Stomach (tissue), 8 donors: ENCODE measurements at regions not wholly inside any gene's neighbourhood (a gene's known extent, or its start where the extent isn't known, plus 50 kb on each side); places are given as distances from the start of the nearest gene placed in this dataset.
A peak's percentile ranks its signal among the peaks of the same experiment; 100 is the strongest.
"Not testable (repeated sequence)": the region's sequence is repeated elsewhere in the genome, so short reads cannot be mapped to it uniquely, and the experiment has no call there.

Experiments used
- DNase-seq, 2 donors: peaks; one replicate each; pipeline versions ENCODE4 v3.0.0 to v3.0.0-alpha.2; 2013 to 2019
- H3K27ac ChIP-seq, 5 donors: fragments of 200-600 bp in 4 of 5; sonication (generic) in 4 of 5; one replicate each; pipeline ENCODE4 v1.5.1; 2013 to 2019; ENCODE audit warnings: mild to moderate bottlenecking in 1 of 5, moderate library complexity in 1 of 5
- H3K27me3 ChIP-seq, 3 donors: fragments of 200-600 bp; sonication (generic); one replicate each; pipeline ENCODE4 v1.5.1; 2017 to 2019; ENCODE audit warnings: mixed run types in 1 of 3
- H3K36me3 ChIP-seq, 4 donors: fragments of 200-600 bp; sonication (generic); 1 replicate in 3 of 4; 2 replicates in 1 of 4; pipeline ENCODE4 v1.5.1; 2016 to 2019
- H3K4me1 ChIP-seq, 4 donors: fragments of 200-600 bp; sonication (generic); one replicate each; pipeline ENCODE4 v1.5.1; 2016 to 2019
- H3K4me3 ChIP-seq, 4 donors: fragments of 200-600 bp; sonication (generic) in 3 of 4; one replicate each; pipeline ENCODE4 v1.5.1; 2016 to 2019; ENCODE audit warnings: mild to moderate bottlenecking in 1 of 4
- H3K9me3 ChIP-seq, 4 donors: fragments of 200-600 bp; sonication (generic); one replicate each; pipeline ENCODE4 v1.5.1; 2016 to 2019
- CTCF ChIP-seq, 7 experiments: fragments of 450-650 bp in 4 of 7; fragments of 200-600 bp in 3 of 7; sonication (generic) in 3 of 7; IDR thresholded peaks; one replicate each; pipeline ENCODE4 v1.5.1; 2016 to 2019; ENCODE audit warnings: antibody characterized with exemption in 7 of 7, control low read depth in 2 of 7, mild to moderate bottlenecking in 1 of 7
- EP300 ChIP-seq: sonication (generic); formaldehyde crosslinking; IDR thresholded peaks from one replicate; pipeline ENCODE4 v1.6.1; 2017; ENCODE audit warnings: antibody characterized with exemption
- POLR2A ChIP-seq, 4 donors: fragments of 450-650 bp; IDR thresholded peaks; one replicate each; pipeline ENCODE4 v1.6.1; 2016; ENCODE audit warnings: antibody characterized with exemption in 4 of 4, control low read depth in 2 of 4, mild to moderate bottlenecking in 1 of 4, moderate library complexity in 1 of 4
- POLR2AphosphoS5 ChIP-seq, 3 donors: sonication (generic); formaldehyde crosslinking; IDR thresholded peaks; one replicate each; pipeline ENCODE4 v1.6.1; 2016; ENCODE audit warnings: antibody characterized with exemption in 3 of 3
- WGBS, 5 donors: extraction: QIAGEN DNeasy Blood & Tissue Kit in 3 of 5; methylation state at CpG; one replicate each; pipeline versions ENCODE4 v1.1.5 to v1.1.7; 2013 to 2018; 5-methylcytosine and 5-hydroxymethylcytosine counted together
- intact Hi-C: fragments of 100-400 bp; cut with DNase I; formaldehyde crosslinking; loops from one replicate; pipeline ENCODE4 v1.15.1; 2023; ENCODE audit warnings: low total_unique reads
- donor health status: healthy with polysubstance abuse.
- donor health status: Bipolar disorder and iron deficiency.
- donor health status: healthy.

GRCh38 chr1:38727684-38728584 lies 131.6 kb downstream of the RRAGC start:
- H3K9me3 ChIP-seq = no peaks in the 10 kb centered on the region
- H3K27ac ChIP-seq = peak overlapping the region; percentile 73 to 88 (median 82)
- H3K4me3 ChIP-seq = peak overlapping the region; percentile 23 to 41 (median 32)
- H3K27me3 ChIP-seq = peaks cover 0 to 36% (median 0%) of the 10 kb centered on the region in 3 donors
- intact Hi-C loops = no loop called here
- peaks cover 19 to 48% (median 44%) of the 10 kb centered on the region in 4 donors for H3K4me1 ChIP-seq
- H3K36me3 ChIP-seq = peaks cover 0 to 3% (median 0%) of the 10 kb centered on the region in 4 donors
- peak; percentile 77 to 90 for DNase-seq
- no peak for TF ChIP-seq EP300
- peak in 2 of 3 donors; percentile 44 to 67 for TF ChIP-seq POLR2AphosphoS5 (IDR thresholded peaks at IDR 0.05)
- TF ChIP-seq POLR2A (IDR thresholded peaks at IDR 0.05) = no peak
- no peak for TF ChIP-seq CTCF (IDR thresholded peaks at IDR 0.05)
- WGBS, 5 donors = 2 to 8% (median 5%) methylated on average over 20 of the region's 20 CpGs

- H3K4me3 ChIP-seq, H3K36me3 ChIP-seq, H3K9me3 ChIP-seq, intact Hi-C loops: not testable (repeated sequence)
- peak in 2 of 3 donors; percentile 37 to 63 for TF ChIP-seq POLR2AphosphoS5 (IDR thresholded peaks at IDR 0.05)
- Histone ChIP-seq H3K27ac (peak overlapping the region in 4 of 5 donors; percentile 56 to 84 (median 80)), H3K4me1 (peaks cover 19 to 48% (median 44%) of the 10 kb centered on the region in 4 donors), H3K27me3 (peaks cover 0 to 29% (median 0%) of the 10 kb centered on the region in 3 donors)
- peak in 1 of 2 donors; percentile 50 for DNase-seq
- WGBS, 5 donors = 39 to 58% (median 55%) methylated on average over 8 of the region's 8 CpGs
Measured at GRCh38 chr1:38725321-38725961, 134.1 kb downstream of the RRAGC start.

- H3K27ac ChIP-seq = peak overlapping the region; percentile 48 to 84 (median 67)
- WGBS, 5 donors = 23 to 40% (median 32%) methylated on average over 7 of the region's 7 CpGs
- peaks cover 0 to 3% (median 0%) of the 10 kb centered on the region in 4 donors for H3K36me3 ChIP-seq
- no peak overlapping the region for H3K4me3 ChIP-seq
- intact Hi-C loops = no loop called here
- DNase-seq = peak in 1 of 2 donors; percentile 66
- peaks cover 0 to 20% (median 0%) of the 10 kb centered on the region in 3 donors for H3K27me3 ChIP-seq
- H3K4me1 ChIP-seq = peaks cover 19 to 48% (median 44%) of the 10 kb centered on the region in 4 donors
- H3K9me3 ChIP-seq = no peaks in the 10 kb centered on the region
- TF ChIP-seq POLR2A (IDR thresholded peaks at IDR 0.05) (no peak), POLR2AphosphoS5 (IDR thresholded peaks at IDR 0.05) (no peak), EP300 (no peak), CTCF (IDR thresholded peaks at IDR 0.05) (no peak)
Measured at GRCh38 chr1:38724160-38725131, 135.1 kb downstream of the RRAGC start.

- no peak for DNase-seq
- Histone ChIP-seq H3K4me3 (no peak overlapping the region), H3K36me3 (peaks cover 0 to 3% (median 0%) of the 10 kb centered on the region in 4 donors), H3K4me1 (peaks cover 15 to 31% (median 27%) of the 10 kb centered on the region in 4 donors), H3K27me3 (peaks cover 0 to 4% (median 0%) of the 10 kb centered on the region in 3 donors), H3K27ac (no peak overlapping the region), H3K9me3 (no peaks in the 10 kb centered on the region)
- TF ChIP-seq CTCF (IDR thresholded peaks at IDR 0.05) (no peak), EP300 (no peak), POLR2AphosphoS5 (IDR thresholded peaks at IDR 0.05) (no peak), POLR2A (IDR thresholded peaks at IDR 0.05) (no peak)
- intact Hi-C loops = no loop called here
- WGBS, 5 donors = 90 to 95% (median 91%) methylated on average over 4 of the region's 4 CpGs
Measured at GRCh38 chr1:38721816-38722215, 137.8 kb downstream of the RRAGC start.
